Effector memory CD4-positive, alpha-beta T cell (primary cell): ENCODE measurements at regions not wholly inside any gene's neighbourhood (a gene's known extent, or its start where the extent isn't known, plus 50 kb on each side); places are given as distances from the start of the nearest gene placed in this dataset.

ENCODE experiments used
- DNase-seq, 3 donors: peaks; one replicate each; pipeline ENCODE4 v3.0.0-alpha.2; 2020
- H3K27ac ChIP-seq: 2 replicates; pipeline ENCODE4 v1.7.0; 2013; ENCODE audit warnings: mild to moderate bottlenecking, low read length, moderate library complexity; ENCODE audit not compliant: insufficient read depth, poor library complexity, severe bottlenecking
- H3K27me3 ChIP-seq: replicated peaks from 2 replicates; pipeline ENCODE4 v1.7.0; 2013; ENCODE audit warnings: mild to moderate bottlenecking, low read length; ENCODE audit not compliant: insufficient read depth, control insufficient read depth, poor library complexity, severe bottlenecking
- H3K36me3 ChIP-seq: 2 replicates; pipeline ENCODE4 v1.7.0; 2013; ENCODE audit warnings: mild to moderate bottlenecking, low read length, moderate library complexity; ENCODE audit not compliant: control insufficient read depth, insufficient read depth
- H3K4me1 ChIP-seq: 2 replicates; pipeline ENCODE4 v1.7.0; 2013; ENCODE audit warnings: low read length, mild to moderate bottlenecking; ENCODE audit not compliant: control insufficient read depth, insufficient read depth, poor library complexity, severe bottlenecking
- H3K4me3 ChIP-seq: 2 replicates; pipeline ENCODE4 v1.7.0; 2013; ENCODE audit warnings: low read length, low read depth, mild to moderate bottlenecking; ENCODE audit not compliant: insufficient read depth, poor library complexity, severe bottlenecking
- H3K9me3 ChIP-seq: 2 replicates; pipeline ENCODE4 v1.7.0; 2013; ENCODE audit warnings: mild to moderate bottlenecking, low read length, moderate library complexity; ENCODE audit not compliant: control insufficient read depth

DNA sequence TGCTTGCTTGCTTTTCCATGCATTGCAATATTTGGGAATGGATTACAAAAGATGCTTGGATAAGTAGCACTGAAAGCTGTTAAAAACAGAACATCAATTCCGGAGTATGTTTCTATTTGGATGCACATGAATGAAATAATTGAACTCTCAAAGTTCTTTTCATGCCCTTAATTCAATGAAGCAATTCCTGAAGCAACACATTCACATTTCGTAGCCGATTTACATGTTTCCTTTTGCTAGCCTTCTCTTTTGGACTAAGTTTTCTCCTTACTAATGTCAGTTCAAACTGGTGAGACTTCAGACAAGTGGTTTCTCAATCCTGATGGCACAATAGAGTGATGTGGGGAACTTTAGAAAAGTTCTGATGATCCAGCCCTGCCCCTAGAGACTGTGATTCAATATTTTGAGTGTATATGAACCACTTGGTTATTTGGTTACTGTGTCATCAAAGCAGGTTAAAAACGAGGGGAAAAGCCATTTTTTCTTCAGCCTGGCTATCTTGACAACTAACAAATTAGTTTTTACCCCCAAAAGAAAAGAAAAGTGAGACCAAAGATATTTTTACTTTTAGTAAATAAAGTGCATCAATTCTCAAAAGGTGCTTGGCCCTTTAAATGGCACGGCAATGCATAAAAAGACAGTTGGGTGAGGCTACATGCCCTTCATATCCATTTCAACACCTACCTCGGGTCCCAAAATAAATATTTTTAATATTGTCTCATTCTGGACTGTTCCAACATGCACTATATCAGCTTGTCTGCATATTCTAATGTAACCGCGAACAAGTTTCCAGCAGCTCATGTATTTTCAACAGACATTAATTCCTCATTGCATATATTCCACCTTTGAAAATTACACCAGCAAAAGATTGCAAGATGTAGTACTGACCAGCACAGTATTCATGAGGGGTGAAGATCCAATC is 90.1 kb upstream of the RPL34 start:
- no peaks in the 10 kb centered on the region for H3K36me3 ChIP-seq
- H3K27ac ChIP-seq: no peak overlapping the region
- H3K4me1 ChIP-seq: peaks cover 25% of the 10 kb centered on the region
- no peaks in the 10 kb centered on the region for H3K9me3 ChIP-seq
- no peaks in the 10 kb centered on the region for H3K27me3 ChIP-seq
- no peak overlapping the region for H3K4me3 ChIP-seq
- DNase-seq: no peak

DNA sequence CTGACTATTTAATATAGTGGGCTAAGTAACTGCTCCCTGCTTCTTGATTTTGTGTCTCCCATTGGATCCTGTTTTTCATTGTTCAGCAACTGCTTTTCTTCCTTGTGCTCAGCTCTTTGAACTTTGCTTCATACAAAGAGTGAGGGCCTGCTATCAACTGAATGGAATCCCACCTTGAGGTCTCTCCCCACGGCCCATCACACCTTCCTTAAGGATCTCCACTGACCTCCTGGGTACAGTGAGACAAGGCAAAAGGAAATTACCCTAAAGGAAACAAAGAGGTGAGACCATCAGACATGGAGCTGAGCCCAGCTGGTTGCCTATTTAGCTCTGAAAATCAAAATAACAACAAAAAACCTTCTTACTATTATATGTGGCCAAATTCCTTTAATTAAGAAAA is 91.3 kb upstream of the RPL34 start:
- H3K9me3 ChIP-seq: no peaks in the 10 kb centered on the region
- H3K4me1 ChIP-seq: peaks cover 25% of the 10 kb centered on the region
- DNase-seq: no peak
- no peak overlapping the region for H3K27ac ChIP-seq
- H3K27me3 ChIP-seq: no peaks in the 10 kb centered on the region
- H3K4me3 ChIP-seq: no peak overlapping the region
- no peaks in the 10 kb centered on the region for H3K36me3 ChIP-seq

DNA sequence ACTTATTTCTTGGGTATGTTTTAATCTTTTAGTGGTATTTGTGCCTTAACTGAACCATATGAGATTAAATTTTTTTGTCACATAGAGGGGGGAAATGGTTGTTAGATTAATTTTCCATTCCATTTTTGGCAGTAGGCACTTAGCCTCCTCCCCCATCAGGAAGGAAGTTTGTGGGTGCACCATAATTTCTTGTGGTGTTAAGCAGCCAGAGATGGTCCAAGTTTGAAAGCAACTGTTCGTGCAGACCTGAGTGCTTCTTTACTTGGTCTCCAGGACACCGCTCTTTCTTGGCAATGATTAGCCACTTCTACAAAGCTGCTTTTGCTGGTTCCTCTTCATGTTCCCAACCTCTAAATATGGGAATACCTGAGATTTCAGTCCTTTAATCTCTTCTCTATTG is 92.7 kb upstream of the RPL34 start:
- no peak overlapping the region for H3K4me3 ChIP-seq
- DNase-seq: no peak

DNA sequence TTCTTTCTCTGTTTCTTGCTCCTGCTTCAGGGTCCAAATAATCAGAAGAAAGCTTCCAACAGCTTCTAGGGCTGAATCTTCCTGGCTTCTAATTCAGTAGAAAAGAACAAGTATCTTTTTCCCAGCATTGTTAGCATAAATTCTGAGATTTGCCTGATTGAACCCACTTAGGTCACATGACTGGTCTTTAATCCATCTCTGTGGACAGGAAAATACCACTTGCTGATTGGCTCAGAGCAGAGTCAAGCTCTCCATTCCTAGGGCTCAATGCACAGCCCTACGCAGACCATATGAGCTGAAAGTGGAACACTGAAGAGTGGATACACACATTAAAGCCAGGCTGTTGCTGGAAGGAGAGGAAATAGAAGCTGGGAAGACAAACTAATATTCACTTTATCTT is 99.6 kb upstream of the RPL34 start:
- H3K27ac ChIP-seq: no peak overlapping the region
- DNase-seq: no peak
- no peaks in the 10 kb centered on the region for H3K4me1 ChIP-seq
- H3K4me3 ChIP-seq: no peak overlapping the region
- H3K36me3 ChIP-seq: no peaks in the 10 kb centered on the region
- H3K27me3 ChIP-seq: no peaks in the 10 kb centered on the region
- no peaks in the 10 kb centered on the region for H3K9me3 ChIP-seq

More for the DNA sequence above, 92.7 kb upstream of the RPL34 start:
- peaks cover 24% of the 10 kb centered on the region for H3K4me1 ChIP-seq
- H3K27me3 ChIP-seq: no peaks in the 10 kb centered on the region
- no peaks in the 10 kb centered on the region for H3K36me3 ChIP-seq
- H3K27ac ChIP-seq: no peak overlapping the region
- H3K9me3 ChIP-seq: no peaks in the 10 kb centered on the region

DNA sequence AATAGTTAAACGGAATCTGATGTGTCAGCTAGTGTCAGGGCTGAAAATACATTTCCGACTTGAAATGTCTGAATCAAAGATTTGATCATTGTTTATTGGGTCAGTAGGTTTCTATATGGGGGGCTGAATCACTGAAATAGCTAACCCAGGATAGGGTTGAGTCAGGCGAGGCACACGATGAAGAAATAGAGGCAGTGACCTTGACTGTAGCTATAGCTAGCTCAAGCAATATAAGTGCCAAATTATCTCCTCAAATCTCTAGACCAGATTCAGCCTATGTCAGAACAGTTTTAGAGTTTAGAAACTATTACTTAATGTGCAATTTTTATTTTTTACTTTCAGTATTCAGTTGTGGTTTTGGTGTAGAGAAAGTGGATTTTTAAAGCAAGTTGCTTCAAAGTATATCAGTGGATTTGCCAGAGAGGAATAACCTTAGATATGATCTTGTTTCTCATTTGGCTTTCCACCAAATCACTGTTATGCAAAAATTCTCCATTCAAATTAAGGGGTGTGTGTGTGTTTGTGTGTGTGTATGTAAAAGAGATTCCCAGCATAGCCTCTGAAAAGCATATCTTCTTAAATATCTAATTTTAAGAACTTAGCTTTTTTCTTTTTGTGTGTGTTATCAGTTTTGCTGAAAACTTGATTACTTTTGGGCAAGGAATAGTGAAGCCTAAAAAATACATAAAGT is 100.3 kb upstream of the RPL34 start:
- Histone ChIP-seq H3K4me3 (no peak overlapping the region), H3K9me3 (no peaks in the 10 kb centered on the region), H3K36me3 (no peaks in the 10 kb centered on the region), H3K27me3 (no peaks in the 10 kb centered on the region), H3K27ac (no peak overlapping the region), H3K4me1 (no peaks in the 10 kb centered on the region)
- DNase-seq: no peak

DNA sequence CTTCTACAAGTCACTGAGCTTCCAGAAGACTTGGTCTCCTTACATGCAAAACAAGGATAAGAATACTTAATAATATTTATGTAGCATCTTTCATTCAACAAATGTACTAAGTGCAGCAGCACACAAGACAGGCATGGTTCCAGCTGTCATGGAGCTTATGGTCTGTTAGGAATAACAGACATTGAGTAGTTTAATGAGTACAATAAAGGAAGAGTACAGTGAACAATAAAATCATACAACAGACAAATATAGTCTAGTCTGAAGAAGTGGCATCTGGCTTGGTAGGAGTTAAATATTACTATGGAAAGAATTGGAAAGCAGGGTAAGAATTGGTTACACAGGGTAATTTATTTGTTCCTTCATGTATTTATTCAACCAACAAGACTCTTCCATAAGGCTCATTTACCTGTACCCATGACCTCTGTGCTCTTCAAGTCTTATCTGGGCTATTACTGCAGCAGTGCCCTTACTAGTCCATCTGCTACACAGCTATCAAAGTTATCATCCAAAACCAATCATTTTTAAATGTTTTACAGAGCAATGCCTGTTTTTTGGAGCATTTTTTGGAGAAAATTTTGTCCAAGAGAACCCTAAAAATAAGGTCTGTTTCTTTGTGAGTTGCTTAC is 101.1 kb upstream of the RPL34 start:
- DNase-seq: no peak

DNA sequence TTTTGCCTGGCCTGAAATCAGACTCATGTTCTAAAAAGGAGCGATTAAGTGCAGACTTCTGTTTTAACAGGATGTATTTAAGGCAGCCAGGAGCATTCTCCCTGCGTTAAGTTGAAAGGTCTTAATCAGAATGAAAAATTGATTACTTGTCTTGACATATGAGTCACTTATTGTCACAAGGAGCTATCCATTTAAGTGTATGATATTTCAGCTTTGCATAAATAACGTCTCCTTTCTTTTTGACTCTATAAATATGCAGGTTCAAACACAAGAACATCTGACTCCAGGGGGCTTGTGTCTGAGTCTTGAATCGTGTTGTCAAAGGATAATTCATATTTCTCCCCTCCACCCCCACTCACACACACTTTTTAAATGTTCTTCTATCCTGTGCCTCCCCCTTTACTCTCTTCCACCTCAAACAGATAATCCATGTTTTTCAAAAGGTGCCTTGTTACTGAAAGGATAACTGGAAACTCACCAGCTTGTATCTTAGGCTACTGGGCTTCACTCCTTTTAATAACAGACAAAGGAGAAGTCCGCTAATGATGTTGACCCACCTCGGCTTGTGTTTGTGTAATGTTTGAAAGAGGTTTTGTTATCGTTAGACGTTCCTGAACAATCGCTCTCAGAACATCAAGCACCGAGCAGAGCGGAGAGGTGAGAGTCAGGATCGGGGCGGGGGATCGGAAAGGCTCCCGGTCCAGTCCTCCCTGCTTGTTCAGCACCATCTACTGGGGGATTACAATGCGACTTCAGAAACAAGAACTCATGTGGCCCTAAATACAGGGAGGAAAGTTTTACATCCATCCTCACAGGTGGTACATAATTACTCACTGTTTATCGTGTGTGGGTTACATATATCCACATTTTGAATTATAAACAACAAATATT is 107.5 kb upstream of the RPL34 start:
- Histone ChIP-seq H3K27me3 (no peaks in the 10 kb centered on the region), H3K4me3 (no peak overlapping the region), H3K27ac (no peak overlapping the region), H3K36me3 (no peaks in the 10 kb centered on the region), H3K9me3 (no peaks in the 10 kb centered on the region), H3K4me1 (no peaks in the 10 kb centered on the region)
- DNase-seq: no peak

More for the DNA sequence above, 101.1 kb upstream of the RPL34 start:
- H3K9me3 ChIP-seq: no peaks in the 10 kb centered on the region
- no peak overlapping the region for H3K27ac ChIP-seq
- no peak overlapping the region for H3K4me3 ChIP-seq
- H3K27me3 ChIP-seq: no peaks in the 10 kb centered on the region
- H3K36me3 ChIP-seq: no peaks in the 10 kb centered on the region
- H3K4me1 ChIP-seq: no peaks in the 10 kb centered on the region

DNA sequence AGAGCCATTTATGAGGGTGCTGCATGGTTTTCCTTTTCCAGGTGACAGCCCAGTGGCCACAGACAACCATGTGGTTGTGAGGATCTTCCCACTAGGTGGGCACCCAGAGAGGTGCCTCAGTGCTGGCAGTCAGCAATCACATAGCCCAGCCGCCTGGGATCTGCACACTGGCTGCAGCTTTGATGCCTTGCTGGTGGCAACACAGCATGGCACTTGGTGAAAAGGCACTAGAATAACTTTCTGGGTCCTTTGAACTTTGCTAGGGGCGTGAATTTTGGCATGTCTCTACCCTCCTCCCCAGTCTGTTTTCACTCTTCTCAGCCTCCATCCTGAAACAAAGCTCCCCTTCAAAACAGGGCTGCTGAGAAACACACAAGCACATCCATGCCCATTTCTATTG is 108.8 kb upstream of the RPL34 start:
- H3K4me1 ChIP-seq: no peaks in the 10 kb centered on the region
- DNase-seq: no peak
- no peak overlapping the region for H3K4me3 ChIP-seq
- no peaks in the 10 kb centered on the region for H3K27me3 ChIP-seq
- no peaks in the 10 kb centered on the region for H3K36me3 ChIP-seq
- H3K9me3 ChIP-seq: no peaks in the 10 kb centered on the region
- no peak overlapping the region for H3K27ac ChIP-seq

DNA sequence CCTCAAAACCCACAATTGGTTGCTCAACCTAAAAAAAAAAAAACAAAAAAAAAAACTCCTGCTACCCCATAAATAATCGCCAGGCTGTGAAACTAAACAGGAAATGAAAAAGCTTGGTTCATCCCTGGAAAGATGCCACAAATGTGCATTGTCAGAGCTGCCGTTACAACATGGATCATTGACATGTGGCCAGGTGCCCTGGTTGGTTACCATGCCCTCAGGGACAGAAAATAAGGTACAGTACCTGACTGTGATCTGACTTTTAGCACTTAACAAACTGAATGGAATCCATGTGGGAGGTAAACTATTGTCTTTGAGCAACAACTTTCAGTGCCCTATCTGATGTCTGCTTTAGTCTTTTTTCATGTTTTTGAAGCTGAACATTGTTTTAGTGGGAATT is 118.0 kb upstream of the RPL34 start:
- no peak for DNase-seq
- Histone ChIP-seq H3K27me3 (no peaks in the 10 kb centered on the region), H3K4me3 (no peak overlapping the region), H3K4me1 (no peaks in the 10 kb centered on the region), H3K27ac (no peak overlapping the region), H3K9me3 (no peaks in the 10 kb centered on the region), H3K36me3 (no peaks in the 10 kb centered on the region)
